Mesenchymal stem cell (in vitro differentiated cells and primary cell): ENCODE measurements at regions not wholly inside any gene's neighbourhood (a gene's known extent, or its start where the extent isn't known, plus 50 kb on each side); places are given as distances from the start of the nearest gene placed in this dataset.

Source experiments
- DNase-seq: peaks from one replicate; pipeline ENCODE4 v3.0.0-alpha.2; 2013
- H2AFZ ChIP-seq: one replicate; pipeline ENCODE4 v1.6.1; 2013; ENCODE audit warnings: low read depth, mild to moderate bottlenecking, control low read depth, inconsistent platforms, low read length, moderate library complexity
- H2AK5ac ChIP-seq: 2 replicates; pipeline ENCODE4 v1.6.1; 2013; ENCODE audit warnings: low read length, moderate library complexity, mild to moderate bottlenecking, inconsistent platforms; ENCODE audit not compliant: severe bottlenecking
- H2BK120ac ChIP-seq: one replicate; pipeline ENCODE4 v1.6.1; 2013; ENCODE audit warnings: low read depth, mild to moderate bottlenecking, inconsistent platforms, low read length, moderate library complexity
- H2BK12ac ChIP-seq, 2 experiments: one replicate each; pipeline ENCODE4 v1.6.1; 2013; ENCODE audit warnings: inconsistent platforms in 2 of 2, low read length in 2 of 2, mild to moderate bottlenecking in 2 of 2, moderate library complexity in 2 of 2, control low read depth in 1 of 2
- H2BK15ac ChIP-seq: one replicate; pipeline ENCODE4 v1.6.1; 2013; ENCODE audit warnings: mild to moderate bottlenecking, low read depth, inconsistent platforms; ENCODE audit not compliant: poor library complexity, severe bottlenecking
- H2BK5ac ChIP-seq: 2 replicates; pipeline ENCODE4 v1.6.1; 2013; ENCODE audit warnings: low read depth, mild to moderate bottlenecking, low read length, control low read depth, inconsistent platforms; ENCODE audit not compliant: poor library complexity, severe bottlenecking
- H3K14ac ChIP-seq, 2 experiments: one replicate each; pipeline ENCODE4 v1.6.1; 2013; ENCODE audit warnings: inconsistent platforms in 2 of 2, low read length in 2 of 2, control low read depth in 1 of 2, mild to moderate bottlenecking in 1 of 2, moderate library complexity in 1 of 2
- H3K18ac ChIP-seq, 2 experiments: one replicate each; pipeline ENCODE4 v1.6.1; 2013; ENCODE audit warnings: inconsistent platforms in 2 of 2, low read length in 2 of 2, control low read depth in 1 of 2, low read depth in 1 of 2, mild to moderate bottlenecking in 1 of 2
- H3K23ac ChIP-seq, 2 experiments: one replicate each; pipeline ENCODE4 v1.6.1; 2013; ENCODE audit warnings: inconsistent platforms in 2 of 2, low read length in 2 of 2, mild to moderate bottlenecking in 2 of 2, moderate library complexity in 2 of 2, control low read depth in 1 of 2
- H3K27ac ChIP-seq: 2 replicates; pipeline ENCODE4 v1.5.1; 2013; ENCODE audit warnings: mild to moderate bottlenecking, moderate library complexity, low read length, control low read depth, inconsistent platforms; ENCODE audit not compliant: poor library complexity, severe bottlenecking
- H3K27me3 ChIP-seq, 2 experiments: 2 replicates each; pipeline versions ENCODE4 v1.6.1 to v1.7.0; 2013; ENCODE audit warnings: low read length in 2 of 2, mild to moderate bottlenecking in 2 of 2, moderate library complexity in 2 of 2, control low read depth in 1 of 2, inconsistent platforms in 1 of 2; ENCODE audit not compliant: control insufficient read depth in 1 of 2, insufficient read depth in 1 of 2
- H3K36me3 ChIP-seq, 2 experiments: 2 replicates each; pipeline versions ENCODE4 v1.6.1 to v1.7.0; 2013; ENCODE audit warnings: low read length in 2 of 2, control low read depth in 1 of 2, inconsistent platforms in 1 of 2, low read depth in 1 of 2, mild to moderate bottlenecking in 1 of 2; ENCODE audit not compliant: insufficient read depth in 2 of 2, control insufficient read depth in 1 of 2
- H3K4ac ChIP-seq, 2 experiments: one replicate each; pipeline ENCODE4 v1.6.1; 2013; ENCODE audit warnings: inconsistent platforms in 2 of 2, low read length in 2 of 2, mild to moderate bottlenecking in 2 of 2, moderate library complexity in 2 of 2, control low read depth in 1 of 2, low read depth in 1 of 2
- H3K4me1 ChIP-seq: 2 replicates; pipeline ENCODE4 v1.6.1; 2013; ENCODE audit warnings: low read depth, low read length, control low read depth; ENCODE audit not compliant: control insufficient read depth, insufficient read depth
- H3K4me2 ChIP-seq: 2 replicates; pipeline ENCODE4 v1.6.1; 2013; ENCODE audit warnings: low read length, mild to moderate bottlenecking, inconsistent platforms; ENCODE audit not compliant: poor library complexity, severe bottlenecking
- H3K4me3 ChIP-seq, 2 experiments: 2 replicates each; pipeline versions ENCODE4 v1.5.1 to v1.7.0; 2013; ENCODE audit warnings: low read length in 2 of 2, mild to moderate bottlenecking in 2 of 2, control low read depth in 1 of 2, low read depth in 1 of 2; ENCODE audit not compliant: insufficient read depth in 1 of 2
- H3K79me1 ChIP-seq: replicated peaks from 2 replicates; pipeline ENCODE4 v1.6.1; 2013; ENCODE audit warnings: mild to moderate bottlenecking, control low read depth, low read length, inconsistent platforms; ENCODE audit not compliant: poor library complexity, severe bottlenecking
- H3K9ac ChIP-seq: 2 replicates; pipeline ENCODE4 v1.7.0; 2013; ENCODE audit warnings: mild to moderate bottlenecking, low read length, moderate library complexity
- H3K9me3 ChIP-seq: 2 replicates; pipeline ENCODE4 v1.7.0; 2013; ENCODE audit warnings: mild to moderate bottlenecking, low read length; ENCODE audit not compliant: control insufficient read depth
- H4K8ac ChIP-seq: one replicate; pipeline ENCODE4 v1.6.1; 2013; ENCODE audit warnings: inconsistent platforms, mild to moderate bottlenecking, low read length, moderate library complexity
- H4K91ac ChIP-seq: one replicate; pipeline ENCODE4 v1.6.1; 2013; ENCODE audit warnings: mild to moderate bottlenecking, low read length, inconsistent platforms
- WGBS: methylation state at CpG from one replicate; pipeline ENCODE4 v1.1.7; 2013; ENCODE audit warnings: mixed read lengths; 5-methylcytosine and 5-hydroxymethylcytosine counted together

GRCh38 chr20:4483961-4484360, 202.3 kb upstream of the PRNP start:
- no peak overlapping the region for H2BK120ac ChIP-seq
- H3K79me1 ChIP-seq = no peaks in the 10 kb centered on the region
- no peaks in the 10 kb centered on the region for H3K9me3 ChIP-seq
- H3K4me1 ChIP-seq = no peaks in the 10 kb centered on the region
- DNase-seq = no peak
- H3K36me3 ChIP-seq = no peaks in the 10 kb centered on the region
- H2BK12ac ChIP-seq = no peak overlapping the region
- no peak overlapping the region for H2BK15ac ChIP-seq
- H3K27ac ChIP-seq = no peak overlapping the region
- no peak overlapping the region for H3K4me3 ChIP-seq
- H2AK5ac ChIP-seq = no peak overlapping the region
- no peak overlapping the region for H2AFZ ChIP-seq
- no peak overlapping the region for H3K23ac ChIP-seq
- no peak overlapping the region for H4K91ac ChIP-seq
- no peak overlapping the region for H3K9ac ChIP-seq
- H3K18ac ChIP-seq = no peak overlapping the region
- H3K27me3 ChIP-seq = peaks cover 0 to 3% of the 10 kb centered on the region in 2 experiments
- H3K4ac ChIP-seq = no peak overlapping the region
- no peak overlapping the region for H3K14ac ChIP-seq
- H2BK5ac ChIP-seq = no peak overlapping the region
- no peak overlapping the region for H3K4me2 ChIP-seq
- no peak overlapping the region for H4K8ac ChIP-seq

GRCh38 chr20:4483486-4483885, 202.8 kb upstream of the PRNP start:
- Histone ChIP-seq H3K27ac (no peak overlapping the region), H2BK5ac (no peak overlapping the region), H2BK15ac (no peak overlapping the region), H3K4me1 (no peaks in the 10 kb centered on the region), H4K91ac (no peak overlapping the region), H4K8ac (no peak overlapping the region), H3K9ac (no peak overlapping the region), H3K23ac (no peak overlapping the region), H3K36me3 (no peaks in the 10 kb centered on the region), H3K4ac (no peak overlapping the region), H2BK12ac (no peak overlapping the region), H3K9me3 (no peaks in the 10 kb centered on the region), H2AFZ (no peak overlapping the region), H2AK5ac (no peak overlapping the region), H3K4me3 (no peak overlapping the region), H3K14ac (no peak overlapping the region), H3K18ac (no peak overlapping the region), H3K27me3 (peaks cover 0 to 3% of the 10 kb centered on the region in 2 experiments), H3K79me1 (no peaks in the 10 kb centered on the region), H2BK120ac (no peak overlapping the region), H3K4me2 (no peak overlapping the region)
- DNase-seq = peak; percentile 47
- WGBS = 89% methylated on average over 1 of the region's 2 CpGs

GRCh38 chr20:4480104-4480503, 206.2 kb upstream of the PRNP start:
- Histone ChIP-seq H3K4me2 (no peak overlapping the region), H4K8ac (no peak overlapping the region), H3K27me3 (peaks cover 0 to 3% of the 10 kb centered on the region in 2 experiments), H3K18ac (no peak overlapping the region), H2AK5ac (no peak overlapping the region), H2BK15ac (no peak overlapping the region), H3K27ac (no peak overlapping the region), H2BK120ac (no peak overlapping the region), H2BK5ac (no peak overlapping the region), H3K36me3 (no peaks in the 10 kb centered on the region), H3K9me3 (no peaks in the 10 kb centered on the region), H3K23ac (no peak overlapping the region), H4K91ac (no peak overlapping the region), H2AFZ (no peak overlapping the region), H3K9ac (no peak overlapping the region), H2BK12ac (no peak overlapping the region), H3K4ac (no peak overlapping the region), H3K4me1 (no peaks in the 10 kb centered on the region), H3K79me1 (no peaks in the 10 kb centered on the region), H3K4me3 (no peak overlapping the region), H3K14ac (no peak overlapping the region)
- no peak for DNase-seq
- 84% methylated on average over 2 of the region's 3 CpGs for WGBS

GRCh38 chr20:4476903-4477500, 209.3 kb upstream of the PRNP start:
- Histone ChIP-seq H3K9ac (no peak overlapping the region), H3K4me1 (no peaks in the 10 kb centered on the region), H3K27me3 (peaks cover 0 to 12% of the 10 kb centered on the region in 2 experiments), H2BK12ac (no peak overlapping the region), H3K23ac (no peak overlapping the region), H3K9me3 (no peaks in the 10 kb centered on the region), H3K27ac (no peak overlapping the region), H2BK120ac (no peak overlapping the region), H3K14ac (no peak overlapping the region), H3K18ac (no peak overlapping the region), H3K79me1 (no peaks in the 10 kb centered on the region), H3K4ac (no peak overlapping the region), H4K8ac (no peak overlapping the region), H3K4me2 (no peak overlapping the region), H2AFZ (no peak overlapping the region), H4K91ac (no peak overlapping the region), H2BK15ac (no peak overlapping the region), H2AK5ac (no peak overlapping the region), H2BK5ac (no peak overlapping the region), H3K36me3 (no peaks in the 10 kb centered on the region), H3K4me3 (no peak overlapping the region)
- no peak for DNase-seq
- 83% methylated on average over 4 of the region's 4 CpGs for WGBS
